Epithelial cell of prostate (primary cell): ENCODE measurements at regions not wholly inside any gene's neighbourhood (a gene's known extent, or its start where the extent isn't known, plus 50 kb on each side); places are given as distances from the start of the nearest gene placed in this dataset.
A peak's percentile ranks its signal among the peaks of the same experiment; 100 is the strongest.

Experiments used
- DNase-seq: peaks from one replicate; pipeline ENCODE4 v3.0.0-alpha.2; 2011; ENCODE audit warnings: low read depth, low spot score
- H3K27ac ChIP-seq: fragments of 450-650 bp; 2 replicates; pipeline ENCODE4 v1.5.1; 2017; ENCODE audit warnings: mild to moderate bottlenecking

DNA sequence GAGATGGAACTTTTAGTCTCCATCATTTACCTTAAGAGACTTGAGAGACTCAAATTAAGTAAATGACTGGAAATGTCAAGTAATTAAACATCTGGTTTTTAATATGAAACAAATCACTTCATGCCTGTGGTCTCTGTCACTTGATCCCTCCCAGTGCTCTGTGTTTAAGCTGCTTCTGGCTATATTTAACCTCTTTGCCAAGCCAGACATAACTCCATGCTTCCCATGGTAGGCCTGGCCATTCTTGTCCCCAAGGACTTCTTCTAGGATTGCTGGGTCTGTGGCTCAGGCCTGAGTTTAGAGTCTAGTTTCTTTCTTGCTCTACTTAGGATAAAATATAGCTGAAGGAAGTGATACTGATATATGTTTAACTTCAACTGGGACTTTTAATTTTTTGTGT is 1013.6 kb downstream of the FLRT2 start:
- no peak for DNase-seq
- no peak overlapping the region for H3K27ac ChIP-seq

DNA sequence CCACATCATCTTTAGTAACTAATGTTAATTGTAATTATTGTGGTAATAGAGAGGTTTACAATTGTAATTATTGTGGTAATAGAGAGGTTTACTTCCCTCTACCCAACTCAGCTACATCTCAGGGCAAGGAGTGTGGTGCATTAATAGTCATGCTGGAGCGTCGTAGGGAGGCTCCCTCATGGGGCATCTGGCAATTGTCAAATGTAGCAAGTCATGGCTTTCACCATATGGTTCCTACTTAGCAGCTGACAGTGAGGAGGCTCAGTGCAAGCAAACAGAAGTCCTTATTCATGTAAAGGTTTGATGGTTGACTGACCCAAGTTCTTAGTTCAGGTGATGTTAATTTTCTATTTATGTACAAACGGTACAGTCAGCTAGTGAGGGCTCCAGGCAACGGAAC is 1012.0 kb downstream of the FLRT2 start:
- H3K27ac ChIP-seq, result no peak overlapping the region

DNA sequence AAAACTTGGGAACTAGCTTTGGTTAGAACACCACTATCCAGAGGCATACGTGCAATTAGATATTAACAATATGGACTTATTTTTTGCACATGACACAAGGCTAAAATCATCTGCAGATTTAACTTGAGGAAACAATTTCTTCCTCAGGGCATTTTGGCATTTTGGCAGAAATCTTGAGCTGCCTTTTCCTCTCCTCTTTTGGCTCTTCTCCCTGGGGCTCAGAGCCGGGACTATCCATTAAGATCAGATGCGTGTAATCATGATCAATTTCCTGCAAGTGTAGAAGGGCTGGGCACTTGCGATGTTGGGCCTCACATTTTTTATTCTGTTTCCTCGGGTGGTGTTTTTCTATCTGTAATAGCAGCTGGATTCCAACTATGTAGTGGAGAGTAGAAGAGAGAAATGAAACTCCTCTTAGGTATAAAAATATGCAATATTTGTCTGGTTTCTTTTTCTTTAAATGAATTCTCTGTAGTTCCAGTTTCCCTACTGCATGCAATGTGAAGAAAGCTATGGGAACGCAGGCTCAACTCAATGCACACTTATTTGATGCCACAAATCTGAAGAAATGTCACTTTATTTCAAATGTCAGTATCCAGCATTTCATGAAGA is 1010.8 kb downstream of the FLRT2 start:
- DNase-seq, result no peak
- H3K27ac ChIP-seq, result no peak overlapping the region

More for the DNA sequence above, 1012.0 kb downstream of the FLRT2 start:
- DNase-seq, result no peak

DNA sequence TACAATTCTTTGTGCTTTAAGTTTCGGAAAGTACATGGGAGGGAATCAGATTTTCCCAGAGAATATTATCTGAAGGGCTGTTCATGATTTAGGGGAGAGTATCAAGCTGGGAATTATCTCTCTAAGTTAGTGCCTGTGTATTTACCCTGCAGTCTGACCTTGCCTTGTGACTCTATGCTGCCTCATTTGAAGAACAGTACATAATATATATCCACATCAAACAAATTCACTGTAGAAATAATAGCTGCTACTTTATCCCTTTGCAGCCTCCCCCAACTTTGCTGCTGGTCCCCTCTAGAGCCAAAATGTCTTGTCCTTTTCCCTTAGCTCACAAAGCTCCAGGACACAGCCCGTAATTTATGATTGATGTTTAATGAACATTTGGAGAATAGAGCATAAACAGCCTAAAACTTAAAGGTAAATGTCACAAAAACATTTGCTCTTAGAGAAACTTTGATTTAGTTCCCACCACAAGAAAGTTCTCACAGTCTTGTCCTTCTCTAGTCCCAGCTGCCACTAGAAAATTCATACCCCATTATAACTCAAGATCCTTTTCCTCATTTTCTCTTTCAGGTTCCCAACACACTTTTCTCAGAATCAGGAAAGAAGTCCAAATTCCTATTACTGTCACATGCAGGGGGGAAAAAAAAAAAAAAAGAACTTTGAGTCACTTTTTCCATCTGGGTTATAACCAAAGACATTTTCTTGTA is 1009.6 kb downstream of the FLRT2 start:
- DNase-seq, result no peak
- no peak overlapping the region for H3K27ac ChIP-seq

DNA sequence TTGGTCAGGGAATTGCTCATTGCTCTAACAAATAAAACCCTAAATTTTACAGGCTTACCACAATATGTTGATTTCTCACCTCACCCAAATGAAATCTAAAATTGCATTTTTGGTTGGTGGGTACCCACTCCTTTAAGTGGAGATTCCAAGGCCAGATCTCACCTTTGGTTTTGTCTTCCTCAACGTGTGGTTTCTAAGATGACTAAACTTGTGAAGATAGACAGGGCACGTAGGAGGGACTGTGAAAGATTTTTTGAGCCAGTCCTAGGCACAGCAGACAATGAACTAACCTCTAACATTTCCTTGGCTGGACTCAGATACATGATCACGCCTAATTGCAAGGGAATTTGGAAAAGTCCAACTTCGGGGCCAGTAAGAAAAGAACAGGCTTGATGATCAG is 1003.9 kb downstream of the FLRT2 start:
- H3K27ac ChIP-seq, result no peak overlapping the region

DNA sequence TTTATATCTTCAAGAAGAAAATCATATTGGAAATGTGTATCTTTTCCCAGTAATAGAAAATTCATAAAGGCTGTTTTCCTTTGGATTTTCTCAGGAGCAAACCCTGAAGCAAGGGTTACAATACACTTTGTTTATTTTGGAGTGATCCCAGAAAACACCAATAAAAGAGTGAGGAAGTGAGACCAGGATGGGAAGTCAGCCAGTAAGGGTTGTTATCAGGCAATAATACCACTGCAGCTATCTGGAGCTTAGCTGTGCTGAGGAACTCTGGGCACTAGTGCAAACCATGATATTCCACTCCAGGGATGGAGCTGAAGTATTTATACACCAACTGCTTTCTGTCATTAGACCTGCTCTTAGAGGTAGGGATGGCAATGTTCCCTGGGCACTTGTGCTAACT is 1002.3 kb downstream of the FLRT2 start:
- DNase-seq, result no peak
- H3K27ac ChIP-seq, result no peak overlapping the region

More for the DNA sequence above, 1003.9 kb downstream of the FLRT2 start:
- DNase-seq, result no peak

DNA sequence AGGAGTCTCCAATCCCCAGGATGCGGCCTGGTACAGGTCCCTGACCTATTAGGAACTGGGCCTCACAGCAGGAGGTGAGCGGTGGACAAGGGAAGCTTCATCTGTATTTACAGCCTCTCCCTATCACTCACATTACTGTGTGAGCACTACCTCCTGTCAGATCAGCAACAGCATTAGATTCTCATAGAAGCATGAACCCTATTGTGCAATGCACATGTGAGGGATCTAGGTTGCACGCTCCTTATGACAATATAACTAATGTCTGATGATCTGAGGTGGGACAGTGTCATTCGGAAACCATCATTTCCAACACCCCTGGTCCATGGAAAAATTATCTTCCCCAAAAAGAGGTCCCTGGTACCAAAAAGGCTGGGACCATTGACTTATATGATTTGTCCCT is 1000.5 kb downstream of the FLRT2 start:
- DNase-seq, result no peak
- H3K27ac ChIP-seq, result no peak overlapping the region

DNA sequence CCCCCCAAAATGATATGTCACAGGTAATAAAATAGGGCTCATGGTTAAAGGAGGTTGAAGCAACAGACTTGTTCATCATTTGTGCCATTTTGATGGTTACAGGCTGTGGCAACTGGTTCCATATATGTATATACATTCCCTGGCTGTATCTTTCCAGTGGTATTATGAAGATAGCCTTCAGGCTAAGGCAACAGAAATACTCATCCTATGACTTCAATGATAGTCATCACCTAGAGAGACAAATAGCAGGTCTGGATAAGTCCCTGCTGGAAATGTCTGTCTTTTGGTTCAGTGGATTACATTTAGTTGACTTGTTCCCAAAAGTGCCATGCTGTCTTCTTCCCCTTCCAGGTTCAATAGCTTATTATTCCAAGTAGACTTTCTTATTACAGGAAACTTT is 997.4 kb downstream of the FLRT2 start:
- DNase-seq, result no peak

DNA sequence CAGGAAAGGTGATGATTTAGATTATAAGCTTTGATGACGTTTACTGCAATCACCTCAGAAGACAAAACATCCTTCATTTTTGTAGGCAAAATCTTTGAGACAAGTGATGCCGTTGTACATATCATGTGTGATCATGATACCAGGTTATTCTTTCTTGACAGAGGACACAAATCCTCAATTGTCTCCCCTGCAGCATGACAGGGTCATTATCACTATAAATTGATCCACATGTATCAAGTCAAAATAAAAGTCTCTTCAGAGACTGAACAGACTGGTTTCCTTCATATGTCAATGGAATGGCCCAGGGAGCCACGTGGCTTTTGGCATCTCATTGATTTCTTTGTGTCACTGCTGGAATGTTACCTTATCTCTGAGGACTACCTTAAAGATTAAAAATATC is 995.7 kb downstream of the FLRT2 start:
- no peak overlapping the region for H3K27ac ChIP-seq
- no peak for DNase-seq

More for the DNA sequence above, 997.4 kb downstream of the FLRT2 start:
- no peak overlapping the region for H3K27ac ChIP-seq

DNA sequence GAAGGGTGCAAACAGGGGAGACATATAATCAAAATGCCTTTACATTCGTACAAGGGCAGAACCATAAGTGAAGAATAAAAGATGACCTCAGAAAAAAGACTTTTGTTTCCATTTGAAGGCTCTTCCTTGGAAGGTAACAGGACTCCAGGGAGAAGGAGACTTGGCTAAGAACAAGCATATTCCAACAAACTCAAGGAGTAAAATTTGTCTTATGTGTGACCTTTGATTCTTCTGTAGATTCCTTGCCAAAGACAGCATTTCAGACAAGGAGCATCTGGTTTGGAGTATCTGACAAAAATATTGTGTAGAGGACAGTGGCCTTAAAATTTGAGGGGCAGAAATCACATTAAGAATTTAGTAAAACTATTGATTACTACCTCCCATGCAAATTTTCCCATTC is 991.9 kb downstream of the FLRT2 start:
- no peak for DNase-seq
- H3K27ac ChIP-seq, result no peak overlapping the region

DNA sequence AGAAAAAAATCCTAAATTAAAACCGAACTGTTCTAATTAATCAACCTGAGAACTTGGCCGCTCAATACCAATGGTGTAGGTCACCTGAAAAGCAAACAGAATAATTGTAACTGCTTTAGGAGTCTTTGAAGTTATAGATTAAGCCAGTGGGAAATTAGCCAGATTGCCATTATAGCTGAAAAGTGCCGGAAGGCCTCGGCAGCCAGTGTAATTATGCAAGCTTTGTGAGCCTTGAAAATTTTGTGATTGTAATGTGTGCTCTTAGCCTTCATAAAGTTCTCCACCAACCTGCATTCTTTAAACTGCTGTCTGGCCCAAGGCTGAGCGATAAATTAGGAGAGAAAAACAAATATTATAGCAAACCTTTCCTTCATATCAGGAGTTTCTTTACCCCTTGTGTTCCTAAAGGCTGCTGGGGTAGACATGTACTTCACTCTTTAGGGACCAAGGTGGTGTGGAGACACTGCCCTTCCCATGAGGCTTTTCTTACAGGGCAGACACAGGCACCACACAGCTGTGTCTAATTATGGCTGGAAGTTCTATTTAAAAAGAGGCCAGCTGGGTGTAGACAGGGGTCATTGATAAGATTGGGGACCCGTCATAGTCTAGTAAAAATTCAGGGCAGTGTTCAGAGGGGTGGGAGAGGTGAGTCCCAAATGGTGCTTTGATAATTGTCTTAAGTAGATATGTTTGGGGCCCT is 991.2 kb downstream of the FLRT2 start:
- no peak for DNase-seq
- H3K27ac ChIP-seq, result no peak overlapping the region

DNA sequence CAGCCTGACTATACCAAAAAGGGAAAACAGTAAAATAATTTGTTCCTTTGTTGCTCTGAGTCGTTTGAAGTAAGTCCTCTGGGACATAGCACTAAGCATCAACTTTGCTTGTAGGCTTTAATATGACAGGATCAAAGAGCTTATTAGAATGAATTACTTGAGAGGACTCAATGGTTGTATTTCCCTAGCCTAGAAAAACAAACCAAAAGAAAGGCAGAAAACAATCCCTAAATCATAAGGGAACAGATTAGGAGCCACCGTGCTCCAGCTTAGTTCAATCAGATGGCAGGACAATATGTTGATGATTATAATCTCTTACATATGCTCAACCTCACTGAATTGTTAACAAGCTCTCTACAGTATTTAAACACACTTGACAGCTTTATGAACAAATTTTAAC is 988.4 kb downstream of the FLRT2 start:
- DNase-seq, result no peak
- H3K27ac ChIP-seq, result no peak overlapping the region

DNA sequence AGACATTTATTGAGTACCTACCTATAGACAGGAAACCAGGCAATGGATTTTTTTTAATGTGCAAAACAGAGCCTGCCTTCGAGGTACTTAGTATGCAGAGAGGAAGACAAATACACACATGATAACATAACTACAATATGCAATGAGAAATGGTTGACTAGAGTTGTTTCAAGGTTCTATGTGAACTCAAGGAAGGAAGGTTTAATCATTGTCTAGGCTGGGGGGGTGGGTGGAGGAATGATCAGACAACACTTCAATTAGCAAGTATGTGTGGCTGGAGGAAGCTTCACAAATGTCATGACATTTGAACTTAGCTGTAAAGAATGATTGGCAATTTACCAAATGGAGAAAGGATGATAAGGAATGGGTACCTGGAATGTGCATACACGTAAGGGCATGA is 985.3 kb downstream of the FLRT2 start:
- no peak overlapping the region for H3K27ac ChIP-seq
- no peak for DNase-seq

DNA sequence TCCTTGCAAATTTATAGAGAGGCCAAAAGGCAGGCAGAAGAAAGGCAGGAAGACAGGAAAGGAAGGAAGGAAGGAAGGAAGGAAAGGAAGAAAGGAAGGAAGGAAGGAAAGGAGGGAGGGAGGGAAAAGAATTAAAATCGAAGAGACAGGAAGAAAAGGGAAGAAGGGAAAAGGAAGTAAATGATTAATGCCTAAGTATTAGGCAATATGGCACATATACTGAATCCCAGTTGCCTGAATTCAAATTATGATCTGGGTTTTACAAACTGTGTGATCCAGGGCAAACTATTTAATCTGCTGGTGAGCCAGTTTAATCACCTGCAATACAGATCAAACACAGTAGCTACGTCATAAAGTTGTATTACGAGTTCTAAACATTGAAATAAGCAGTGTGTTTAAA is 983.6 kb downstream of the FLRT2 start:
- no peak overlapping the region for H3K27ac ChIP-seq
- no peak for DNase-seq

DNA sequence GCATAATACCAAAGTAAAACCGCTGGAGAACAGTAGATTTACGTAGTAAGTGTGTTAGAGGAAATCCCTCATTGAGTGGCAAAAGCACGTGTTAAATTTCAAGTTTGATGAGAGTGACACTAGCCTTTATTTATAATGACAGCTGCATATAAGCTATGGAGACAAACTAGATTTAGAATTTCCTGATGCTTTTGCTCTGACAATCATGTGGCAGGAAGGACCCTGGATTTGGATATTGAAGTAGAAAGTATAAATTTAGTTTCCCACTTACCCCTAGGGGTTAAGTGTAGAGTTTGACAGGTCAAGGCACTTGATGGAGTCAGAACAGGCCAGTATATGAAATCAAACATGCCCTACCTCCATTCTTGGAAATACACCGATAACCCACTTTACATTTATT is 983.1 kb downstream of the FLRT2 start:
- no peak overlapping the region for H3K27ac ChIP-seq
- no peak for DNase-seq

DNA sequence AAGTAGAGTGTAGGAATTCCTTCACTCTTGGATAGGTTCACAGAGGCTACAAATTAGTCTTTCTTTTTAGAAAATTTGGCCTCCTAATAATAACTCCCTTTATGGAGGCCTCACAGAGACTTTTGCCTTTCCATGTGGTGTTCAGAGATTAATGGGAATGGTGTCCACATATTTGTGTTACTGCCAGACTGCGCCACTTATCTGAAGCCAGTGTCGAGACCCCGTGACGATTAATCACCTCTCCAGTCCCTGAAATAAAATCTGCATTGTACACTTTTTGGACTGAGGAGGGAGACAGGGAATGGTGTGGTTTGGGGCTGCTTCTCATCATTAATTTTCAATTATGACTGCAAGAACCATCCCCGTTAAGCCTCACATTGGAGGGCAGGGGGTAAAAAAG is 980.5 kb downstream of the FLRT2 start:
- H3K27ac ChIP-seq, result no peak overlapping the region
- no peak for DNase-seq

DNA sequence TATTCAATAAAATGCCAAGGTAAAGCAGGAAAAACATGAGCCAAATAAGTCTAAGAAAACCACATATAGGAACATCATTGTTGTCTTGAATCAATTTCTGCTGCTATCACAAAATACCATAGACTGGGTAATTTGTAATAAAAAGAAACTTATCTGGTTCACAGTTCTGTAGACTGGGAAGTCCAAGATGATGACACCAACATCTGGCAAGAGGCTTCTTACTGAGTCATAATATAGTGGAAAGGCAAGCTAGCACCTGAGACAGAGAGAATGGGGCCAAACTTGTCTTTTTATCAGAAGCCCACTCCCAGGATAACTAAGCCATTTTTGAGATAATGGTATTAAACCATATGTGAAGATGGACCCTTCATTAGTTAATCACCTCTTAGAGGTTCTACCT is 975.9 kb downstream of the FLRT2 start:
- no peak overlapping the region for H3K27ac ChIP-seq
- DNase-seq, result no peak

DNA sequence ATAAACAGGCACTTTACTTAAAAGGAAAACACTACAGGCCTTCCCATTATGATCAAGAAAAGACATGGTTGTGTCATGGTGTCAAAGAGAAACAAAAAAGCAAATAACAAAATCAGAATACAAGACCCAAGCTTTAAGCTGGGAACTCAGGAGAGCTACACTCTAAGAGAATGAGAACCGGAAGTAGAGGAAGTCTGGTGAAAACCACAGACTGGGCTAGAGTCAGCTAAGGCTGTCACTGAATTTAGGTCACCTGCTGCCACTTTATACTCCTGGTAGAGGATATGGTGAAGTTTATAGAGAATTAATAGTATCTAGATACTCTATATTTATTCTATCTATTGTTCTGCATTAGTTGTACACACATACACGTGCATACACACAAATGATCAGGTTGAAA is 971.7 kb downstream of the FLRT2 start:
- no peak for DNase-seq
- no peak overlapping the region for H3K27ac ChIP-seq

DNA sequence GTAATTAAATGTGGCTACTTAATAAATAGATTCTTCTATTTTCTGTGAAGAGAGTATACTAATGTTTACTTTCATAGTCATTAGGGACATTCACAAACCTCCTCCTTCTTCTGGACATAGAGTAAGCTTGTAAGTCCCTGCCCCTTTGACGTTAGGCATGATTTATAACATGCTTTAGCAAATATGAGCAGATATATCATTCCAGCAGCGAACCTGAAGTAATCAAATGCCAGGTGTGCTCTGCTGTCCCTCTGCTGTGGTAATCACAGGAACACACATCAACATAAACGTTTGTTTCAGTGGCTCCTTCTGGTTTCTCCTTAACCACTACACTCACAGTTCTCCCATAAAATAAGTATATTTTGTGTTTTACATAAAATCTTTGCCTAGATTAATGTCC is 961.8 kb downstream of the FLRT2 start:
- no peak for DNase-seq
- H3K27ac ChIP-seq, result no peak overlapping the region

DNA sequence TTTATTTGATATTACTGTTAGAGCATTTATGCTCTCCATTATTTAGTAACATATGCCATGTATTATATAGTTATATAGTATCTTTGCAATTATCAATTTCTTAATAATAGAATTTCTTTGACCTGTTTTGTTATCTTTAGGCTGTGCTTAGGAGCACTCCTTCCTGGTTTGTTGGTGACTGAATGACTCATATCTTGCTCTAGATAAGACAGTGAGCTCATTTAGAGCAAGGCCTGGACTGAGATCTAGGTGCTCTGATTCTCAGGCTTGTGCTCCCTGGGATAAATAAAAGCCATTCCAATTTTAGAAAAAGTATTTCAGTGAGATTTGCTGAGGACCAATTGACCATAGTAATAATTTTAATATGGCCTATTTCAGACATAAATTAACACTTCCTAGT is 951.2 kb downstream of the FLRT2 start:
- no peak overlapping the region for H3K27ac ChIP-seq
- DNase-seq, result peak; percentile 1

DNA sequence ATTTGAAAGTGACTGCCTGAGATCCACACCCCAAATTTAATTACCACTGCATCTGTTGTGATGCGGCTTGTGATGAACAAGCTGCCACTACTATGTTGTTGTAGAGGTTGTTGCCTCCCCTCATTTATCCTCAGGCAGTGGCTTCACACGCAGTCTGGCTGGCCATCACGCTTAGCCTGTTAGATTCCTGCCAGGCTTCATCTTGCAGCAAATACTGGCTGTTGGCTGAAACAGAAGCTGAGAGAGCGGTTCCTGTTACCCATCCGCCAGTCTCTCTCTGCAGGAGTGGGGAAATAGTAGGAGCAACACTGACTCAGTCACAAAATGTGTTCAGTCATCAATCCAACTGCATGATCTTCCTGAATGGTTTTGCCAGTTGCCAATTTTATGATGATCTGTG is 934.4 kb downstream of the FLRT2 start:
- DNase-seq, result no peak
- no peak overlapping the region for H3K27ac ChIP-seq
